GM21360 (cell line): ENCODE measurements at regions not wholly inside any gene's neighbourhood (a gene's known extent, or its start where the extent isn't known, plus 50 kb on each side); places are given as distances from the start of the nearest gene placed in this dataset.
"Not testable (repeated sequence)": the region's sequence is repeated elsewhere in the genome, so short reads cannot be mapped to it uniquely, and the experiment has no call there.

Experiments
- ATAC-seq: cut with Tn5 transposase; IDR thresholded peaks from one replicate; pipeline ENCODE4 v1.9.1; 2021; ENCODE audit warnings: mild to moderate bottlenecking, moderate library complexity; ENCODE audit not compliant: unreplicated experiment

- ATAC-seq = no peak
Measured at GRCh38 chr11:115636753-115637527, 132.7 kb upstream of the CADM1 start.

DNA sequence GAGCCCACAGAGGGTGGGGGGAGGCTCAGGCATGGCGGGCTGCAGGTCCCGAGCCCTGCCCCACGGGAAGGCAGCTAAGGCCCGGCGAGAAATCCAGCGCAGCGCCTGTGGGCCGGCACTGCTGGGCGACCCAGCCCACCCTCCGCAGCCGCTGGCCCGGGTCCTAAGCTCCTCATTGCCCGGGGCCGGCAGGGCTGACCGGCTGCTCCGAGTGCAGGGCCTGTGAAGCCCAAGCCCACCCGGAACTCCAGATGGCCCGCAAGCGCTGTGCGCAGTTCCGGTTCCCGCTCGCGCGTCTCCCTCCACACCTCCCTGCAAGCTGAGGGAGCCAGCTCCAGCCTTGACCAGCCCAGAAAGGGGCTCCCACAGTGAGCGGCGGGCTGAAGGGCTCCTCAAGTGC lies 129.8 kb upstream of the CADM1 start:
- not testable (repeated sequence) for ATAC-seq

- ATAC-seq = no peak
Measured at GRCh38 chr11:115632061-115632460, 127.8 kb upstream of the CADM1 start.

GRCh38 chr11:115631609-115632008 lies 127.4 kb upstream of the CADM1 start:
- ATAC-seq = no peak

GRCh38 chr11:115630214-115630613 lies 126.0 kb upstream of the CADM1 start:
- no peak for ATAC-seq

DNA sequence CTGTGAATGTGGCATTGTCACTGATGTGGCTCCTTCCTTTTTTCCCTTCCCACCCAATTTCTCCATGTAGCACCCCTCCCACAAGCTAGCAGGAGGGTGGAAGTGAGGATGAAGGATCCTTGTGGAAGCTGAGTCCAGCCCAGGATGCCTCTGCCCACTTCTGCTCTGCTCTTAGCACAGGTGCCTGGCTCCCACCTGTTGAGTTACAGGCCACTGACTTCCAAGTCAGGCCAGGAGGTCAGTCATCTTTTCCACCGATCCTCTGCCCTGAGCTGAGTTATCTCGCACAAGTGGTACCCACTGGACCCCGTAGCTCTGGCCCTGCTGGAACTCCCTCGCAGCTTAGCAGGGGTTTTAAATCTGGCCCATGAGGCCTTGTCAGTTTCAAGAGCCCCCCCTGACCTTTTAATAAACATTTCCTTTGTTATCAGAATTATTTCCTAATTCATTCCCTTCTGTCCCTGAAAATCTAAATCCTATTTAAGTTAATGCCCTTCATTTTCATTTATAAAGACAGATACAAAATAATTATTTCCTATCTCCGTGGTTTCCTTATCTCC lies 125.3 kb upstream of the CADM1 start:
- ATAC-seq = no peak

- no peak for ATAC-seq
Measured at GRCh38 chr11:115627666-115628460, 123.6 kb upstream of the CADM1 start.

DNA sequence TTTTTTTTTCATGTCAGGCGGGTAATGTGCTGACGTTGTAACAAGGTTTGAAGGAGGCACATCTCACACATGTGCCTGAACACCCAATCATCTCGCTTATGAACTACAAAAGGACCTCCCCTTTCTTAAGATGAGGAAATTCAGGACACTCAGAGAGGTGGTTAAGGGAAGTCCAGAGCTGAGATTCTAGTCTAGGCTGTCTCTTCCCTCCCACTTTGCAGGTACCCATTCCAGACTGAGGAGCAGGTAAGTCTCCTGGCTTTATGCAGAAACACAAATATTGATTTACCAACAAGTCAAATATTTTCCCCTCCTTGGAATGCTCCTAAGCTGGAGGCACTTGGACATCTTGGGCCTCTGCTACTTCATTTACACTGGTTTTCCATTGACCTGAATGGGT lies 122.9 kb upstream of the CADM1 start:
- no peak for ATAC-seq

- ATAC-seq = no peak
Measured at GRCh38 chr11:115626414-115626813, 122.2 kb upstream of the CADM1 start.

- ATAC-seq = no peak
Measured at GRCh38 chr11:115625502-115625901, 121.3 kb upstream of the CADM1 start.

GRCh38 chr11:115624065-115624464 lies 119.8 kb upstream of the CADM1 start:
- ATAC-seq = no peak

DNA sequence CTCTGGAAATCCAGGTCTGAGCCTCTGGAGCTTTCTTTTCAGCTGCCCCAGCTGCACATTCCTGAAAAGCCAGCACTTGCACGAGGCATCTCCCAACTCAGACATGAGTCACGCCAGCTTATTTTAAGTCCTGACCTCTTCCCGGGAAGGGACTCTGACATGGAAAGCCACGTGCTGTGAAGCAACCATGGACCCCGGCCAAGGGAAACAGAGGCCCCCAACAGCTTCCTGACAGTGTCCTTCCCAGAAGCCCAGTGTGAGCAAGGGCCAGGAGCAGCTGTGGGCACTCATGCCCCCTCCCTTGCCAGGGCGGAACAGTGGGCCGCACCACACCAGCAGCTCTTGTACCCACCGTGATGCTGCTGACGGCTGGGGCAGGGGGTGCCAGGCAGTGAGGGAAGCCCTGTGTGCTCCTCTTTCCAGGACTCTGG lies 118.8 kb upstream of the CADM1 start:
- no peak for ATAC-seq

GRCh38 chr11:115618428-115618827 lies 114.2 kb upstream of the CADM1 start:
- no peak for ATAC-seq

DNA sequence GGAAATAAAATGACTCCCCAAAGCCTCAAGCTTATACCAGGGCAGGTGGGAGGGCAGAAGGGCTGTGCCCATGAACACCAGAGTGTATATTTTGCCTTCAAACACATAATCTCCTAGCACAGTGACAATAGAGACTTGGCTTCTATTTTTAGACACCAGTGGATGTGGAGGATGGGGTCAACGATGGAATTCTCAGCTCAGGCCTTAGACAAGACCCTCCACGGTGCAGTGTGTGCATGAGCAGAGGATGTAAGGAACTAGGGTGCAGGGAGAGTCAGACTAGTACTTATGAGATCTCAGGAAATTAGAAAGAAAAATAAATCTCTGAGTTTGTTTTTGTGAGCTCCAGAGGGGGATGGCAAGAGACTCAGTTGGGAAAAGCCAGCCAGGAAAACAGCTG lies 113.6 kb upstream of the CADM1 start:
- ATAC-seq = no peak

DNA sequence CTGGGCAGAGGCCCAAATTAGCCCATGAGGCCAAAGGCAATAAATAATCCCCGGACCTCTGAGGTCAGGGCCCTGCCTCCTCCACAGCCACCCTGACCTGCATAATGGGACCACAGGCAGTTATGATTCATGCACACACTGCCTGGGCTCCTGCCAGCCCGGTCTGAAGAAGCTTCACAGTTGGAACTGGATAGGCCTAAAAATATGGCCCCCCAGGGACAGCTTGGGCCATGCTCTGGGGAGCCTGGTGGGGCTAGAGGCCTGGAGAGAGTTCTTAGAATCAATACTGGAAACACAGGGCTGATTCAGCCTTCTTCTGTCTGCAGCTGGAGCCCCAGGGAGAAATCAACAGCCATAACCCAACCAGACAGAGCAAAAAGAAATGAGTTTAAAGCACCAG lies 112.8 kb upstream of the CADM1 start:
- ATAC-seq = no peak

GRCh38 chr11:115613986-115614632 lies 109.9 kb upstream of the CADM1 start:
- ATAC-seq = no peak

- no peak for ATAC-seq
Measured at GRCh38 chr11:115613004-115613403, 108.8 kb upstream of the CADM1 start.

DNA sequence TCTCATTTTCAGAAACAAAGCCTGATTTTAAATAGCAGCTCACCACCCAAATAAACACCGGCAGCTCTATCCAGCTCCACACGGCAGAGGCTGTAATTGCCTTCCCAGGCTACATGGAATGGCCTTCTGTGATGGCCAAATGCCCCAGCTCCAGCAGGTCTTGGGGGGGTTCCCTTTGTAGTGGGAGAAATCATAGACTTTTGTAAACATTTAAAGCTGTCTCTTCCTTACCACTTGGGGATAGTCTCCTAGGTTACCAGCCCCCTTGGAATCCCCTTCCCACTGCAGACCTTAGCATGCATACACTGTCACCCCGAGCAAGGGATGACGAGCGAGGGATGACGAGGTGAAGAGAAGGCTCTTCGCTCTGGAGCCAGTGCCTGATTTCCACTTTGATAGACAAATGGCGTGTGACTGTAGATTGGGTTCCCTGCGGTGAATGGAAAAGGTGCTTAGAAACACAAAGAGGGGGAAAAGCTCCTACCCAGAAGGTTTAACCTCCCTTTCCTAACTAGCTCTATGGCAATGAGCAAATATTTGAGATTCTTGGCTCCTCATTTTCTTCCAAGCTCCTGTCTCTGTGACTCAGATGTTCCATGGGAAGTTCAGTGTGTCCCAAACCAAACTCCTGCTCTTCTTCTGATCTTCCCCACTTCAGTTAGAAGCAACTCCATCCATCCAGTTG lies 108.0 kb upstream of the CADM1 start:
- ATAC-seq = no peak

DNA sequence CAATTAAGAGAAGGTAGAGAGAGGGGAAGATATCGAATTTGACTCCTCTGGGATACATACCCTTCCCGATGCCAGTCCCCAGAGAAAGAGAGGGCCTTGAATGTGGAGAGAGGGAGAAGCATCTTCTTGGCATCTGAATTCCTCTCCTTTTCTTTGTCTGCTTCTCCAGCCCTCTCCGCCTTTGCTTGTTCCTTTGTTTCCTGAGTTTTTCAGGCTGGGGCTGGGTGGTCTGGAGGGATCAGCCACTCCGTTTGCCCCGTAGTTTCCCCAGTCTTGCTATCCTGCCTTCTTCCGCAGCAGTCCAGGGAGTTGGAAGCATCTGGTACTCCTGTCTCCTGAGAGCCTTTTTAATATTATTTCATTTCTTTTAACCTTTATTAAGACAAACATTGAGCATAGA lies 107.1 kb upstream of the CADM1 start:
- no peak for ATAC-seq

DNA sequence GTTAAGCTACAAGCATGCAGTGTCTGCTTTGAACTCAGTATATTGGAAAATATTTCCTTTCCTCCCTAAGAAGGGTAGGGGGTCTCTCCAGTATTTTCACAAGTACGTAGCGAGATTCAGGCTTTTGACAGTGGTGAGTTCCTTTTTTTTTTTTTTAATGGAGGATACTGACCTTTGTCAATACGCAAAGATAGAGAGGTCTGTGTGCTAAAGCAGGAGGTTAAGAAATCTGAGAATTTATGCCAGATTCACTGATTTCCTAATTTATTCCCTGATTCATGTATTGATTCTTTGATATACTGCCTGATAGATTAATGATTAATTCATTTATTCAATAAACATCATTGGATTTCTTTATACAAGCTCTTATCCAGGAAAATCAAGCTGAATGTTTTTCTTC lies 106.7 kb upstream of the CADM1 start:
- no peak for ATAC-seq

GRCh38 chr11:115610234-115610633 lies 106.0 kb upstream of the CADM1 start:
- ATAC-seq = not testable (repeated sequence)
